ENCODE measurements at regions not wholly inside any gene's neighbourhood (a gene's known extent, or its start where the extent isn't known, plus 50 kb on each side); places are given as distances from the start of the nearest gene placed in this dataset.

- H3K27ac ChIP-seq (ENCODE audit: low read depth in 2 of 2, low read length in 2 of 2) = no peak overlapping the region
- no peaks in the 10 kb centered on the region for H3K36me3 ChIP-seq (ENCODE audit: control insufficient read depth in 2 of 3, insufficient read depth in 3 of 3, low read length in 3 of 3)
- no peaks in the 10 kb centered on the region for H3K9me3 ChIP-seq (ENCODE audit: control insufficient read depth in 2 of 3, insufficient read depth in 1 of 3, low read length in 3 of 3)
- H3K9ac ChIP-seq (ENCODE audit: low read length in 3 of 3) = no peak overlapping the region
- DNase-seq (no peak), FAIRE-seq (no peak)
- no peak for TF ChIP-seq CTCF (IDR thresholded peaks at IDR 0.05; ENCODE audit: borderline replicate concordance, extremely low read depth, insufficient read depth)
- no peaks in the 10 kb centered on the region for H3K4me1 ChIP-seq (ENCODE audit: control insufficient read depth in 2 of 3, insufficient read depth in 2 of 3, low read depth in 1 of 3, low read length in 3 of 3)
- no peaks in the 10 kb centered on the region for H3K27me3 ChIP-seq (ENCODE audit: control insufficient read depth, insufficient read depth, low read length)
- H3K4me3 ChIP-seq (ENCODE audit: low read length in 3 of 3) = no peak overlapping the region
- intact Hi-C loops (cut with DNase I) = no loop called here
Measured at GRCh38 chr3:17828388-17828787, 86.0 kb upstream of the TBC1D5 start.

- FAIRE-seq (no peak), DNase-seq (no peak)
- H3K9ac ChIP-seq (ENCODE audit: low read length in 3 of 3) = no peak overlapping the region
- no peaks in the 10 kb centered on the region for H3K36me3 ChIP-seq (ENCODE audit: control insufficient read depth in 2 of 3, insufficient read depth in 3 of 3, low read length in 3 of 3)
- H3K4me1 ChIP-seq (ENCODE audit: control insufficient read depth in 2 of 3, insufficient read depth in 2 of 3, low read depth in 1 of 3, low read length in 3 of 3) = no peaks in the 10 kb centered on the region
- H3K27ac ChIP-seq (ENCODE audit: low read depth in 2 of 2, low read length in 2 of 2) = no peak overlapping the region
- no peaks in the 10 kb centered on the region for H3K27me3 ChIP-seq (ENCODE audit: control insufficient read depth, insufficient read depth, low read length)
- no peak for TF ChIP-seq CTCF (IDR thresholded peaks at IDR 0.05; ENCODE audit: borderline replicate concordance, extremely low read depth, insufficient read depth)
- intact Hi-C loops (cut with DNase I) = no loop called here
- no peaks in the 10 kb centered on the region for H3K9me3 ChIP-seq (ENCODE audit: control insufficient read depth in 2 of 3, insufficient read depth in 1 of 3, low read length in 3 of 3)
- H3K4me3 ChIP-seq (ENCODE audit: low read length in 3 of 3) = no peak overlapping the region
Measured at GRCh38 chr3:17825298-17825697, 82.9 kb upstream of the TBC1D5 start.

- Histone ChIP-seq H3K9me3 (ENCODE audit: control insufficient read depth in 2 of 3, insufficient read depth in 1 of 3, low read length in 3 of 3) (no peaks in the 10 kb centered on the region), H3K4me1 (ENCODE audit: control insufficient read depth in 2 of 3, insufficient read depth in 2 of 3, low read depth in 1 of 3, low read length in 3 of 3) (no peaks in the 10 kb centered on the region), H3K27ac (ENCODE audit: low read depth in 2 of 2, low read length in 2 of 2) (no peak overlapping the region), H3K36me3 (ENCODE audit: control insufficient read depth in 2 of 3, insufficient read depth in 3 of 3, low read length in 3 of 3) (no peaks in the 10 kb centered on the region), H3K4me3 (ENCODE audit: low read length in 3 of 3) (no peak overlapping the region), H3K9ac (ENCODE audit: low read length in 3 of 3) (no peak overlapping the region), H3K27me3 (ENCODE audit: control insufficient read depth, insufficient read depth, low read length) (no peaks in the 10 kb centered on the region)
- peak in 1 of 5 donors; percentile 13 for DNase-seq
- no peak for TF ChIP-seq CTCF (IDR thresholded peaks at IDR 0.05; ENCODE audit: borderline replicate concordance, extremely low read depth, insufficient read depth)
- FAIRE-seq = no peak
- intact Hi-C loops (cut with DNase I) = no loop called here
Measured at GRCh38 chr3:17823816-17824215, 81.4 kb upstream of the TBC1D5 start.

- Histone ChIP-seq H3K9ac (ENCODE audit: low read length in 3 of 3) (no peak overlapping the region), H3K27ac (ENCODE audit: low read depth in 2 of 2, low read length in 2 of 2) (no peak overlapping the region), H3K4me1 (ENCODE audit: control insufficient read depth in 2 of 3, insufficient read depth in 2 of 3, low read depth in 1 of 3, low read length in 3 of 3) (no peaks in the 10 kb centered on the region), H3K36me3 (ENCODE audit: control insufficient read depth in 2 of 3, insufficient read depth in 3 of 3, low read length in 3 of 3) (no peaks in the 10 kb centered on the region), H3K4me3 (ENCODE audit: low read length in 3 of 3) (no peak overlapping the region), H3K27me3 (ENCODE audit: control insufficient read depth, insufficient read depth, low read length) (no peaks in the 10 kb centered on the region), H3K9me3 (ENCODE audit: control insufficient read depth in 2 of 3, insufficient read depth in 1 of 3, low read length in 3 of 3) (no peaks in the 10 kb centered on the region)
- FAIRE-seq (no peak), DNase-seq (no peak)
- no peak for TF ChIP-seq CTCF (IDR thresholded peaks at IDR 0.05; ENCODE audit: borderline replicate concordance, extremely low read depth, insufficient read depth)
- intact Hi-C loops (cut with DNase I) = no loop called here
Measured at GRCh38 chr3:17823036-17823435, 80.6 kb upstream of the TBC1D5 start.

Data from kidney (tissue), 13 donors.